Small intestine (tissue), 7 donors: ENCODE measurements at regions not wholly inside any gene's neighbourhood (a gene's known extent, or its start where the extent isn't known, plus 50 kb on each side); places are given as distances from the start of the nearest gene placed in this dataset.

ENCODE experiments used
- DNase-seq, 2 donors: peaks; one replicate each; pipeline versions ENCODE4 v3.0.0 to v3.0.0-alpha.2; 2013
- FAIRE-seq: peaks from 2 replicates; lab custom pipeline; 2012; peaks lifted over from hg19 to GRCh38; lab: Jason Lieb, UNC
- H3K27ac ChIP-seq, 3 donors: one replicate each; pipeline ENCODE4 v1.5.1; 2013; ENCODE audit warnings: low read length in 2 of 3, mild to moderate bottlenecking in 2 of 3, control low read depth in 1 of 3, inconsistent platforms in 1 of 3, low read depth in 1 of 3, moderate library complexity in 1 of 3
- H3K27me3 ChIP-seq, 3 donors: one replicate each; pipeline ENCODE4 v1.6.1; 2013; ENCODE audit warnings: low read length in 3 of 3, inconsistent platforms in 1 of 3; ENCODE audit not compliant: control insufficient read depth in 3 of 3, insufficient read depth in 3 of 3
- H3K36me3 ChIP-seq, 3 donors: one replicate each; pipeline ENCODE4 v1.6.1; 2013; ENCODE audit warnings: low read length in 3 of 3, inconsistent platforms in 1 of 3, low read depth in 1 of 3, mild to moderate bottlenecking in 1 of 3, moderate library complexity in 1 of 3; ENCODE audit not compliant: control insufficient read depth in 3 of 3, insufficient read depth in 2 of 3
- H3K4me1 ChIP-seq, 3 donors: one replicate each; pipeline ENCODE4 v1.6.1; 2013; ENCODE audit warnings: low read length in 2 of 3, inconsistent platforms in 1 of 3, low read depth in 1 of 3, mild to moderate bottlenecking in 1 of 3, moderate library complexity in 1 of 3; ENCODE audit not compliant: control insufficient read depth in 3 of 3, insufficient read depth in 2 of 3
- H3K4me3 ChIP-seq, 3 donors: one replicate each; pipeline ENCODE4 v1.5.1; 2013; ENCODE audit warnings: low read length in 3 of 3, control low read depth in 1 of 3, inconsistent platforms in 1 of 3, low read depth in 1 of 3, mild to moderate bottlenecking in 1 of 3, moderate library complexity in 1 of 3
- H3K9me3 ChIP-seq, 2 donors: one replicate each; pipeline ENCODE4 v1.6.1; 2013; ENCODE audit warnings: low read depth in 1 of 2, low read length in 1 of 2; ENCODE audit not compliant: control insufficient read depth in 2 of 2, insufficient read depth in 1 of 2
- WGBS, 3 donors: extraction: QIAGEN DNeasy Blood & Tissue Kit; methylation state at CpG; one replicate each; pipeline ENCODE4 v1.1.7; 2013; 5-methylcytosine and 5-hydroxymethylcytosine counted together
- donor health status: healthy with polysubstance abuse.
- donor health status: control.
- donor health status: control.
- donor health status: Bipolar disorder and iron deficiency.
- donor health status: healthy.

DNA sequence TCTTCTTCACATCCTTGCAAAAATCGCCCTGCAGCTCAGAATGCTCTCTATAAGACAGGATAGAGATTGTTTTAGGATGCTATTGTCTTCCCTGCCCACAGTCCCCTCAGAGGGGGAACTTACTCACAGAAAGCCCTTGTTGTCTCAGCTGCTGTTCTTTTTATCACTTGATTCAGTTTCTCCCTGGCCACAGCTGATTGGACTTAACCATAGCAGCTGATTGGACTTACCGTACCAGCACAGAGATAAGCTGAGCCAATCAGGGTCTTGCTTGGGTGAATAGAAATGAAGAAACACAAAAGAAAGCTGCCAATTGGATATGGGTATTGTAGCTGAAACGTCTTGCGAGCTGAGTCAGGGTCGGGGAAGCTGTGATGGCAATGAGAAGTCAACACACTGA lies 194.2 kb upstream of the MEX3C start:
- 73 to 83% (median 73%) methylated on average over 5 of the region's 5 CpGs for WGBS, 3 donors
- FAIRE-seq (no peak), DNase-seq (no peak)
- Histone ChIP-seq H3K27ac (no peak overlapping the region), H3K4me3 (no peak overlapping the region), H3K9me3 (no peaks in the 10 kb centered on the region), H3K27me3 (peaks cover 0 to 1% (median 0%) of the 10 kb centered on the region in 3 donors), H3K36me3 (no peaks in the 10 kb centered on the region), H3K4me1 (no peaks in the 10 kb centered on the region)

DNA sequence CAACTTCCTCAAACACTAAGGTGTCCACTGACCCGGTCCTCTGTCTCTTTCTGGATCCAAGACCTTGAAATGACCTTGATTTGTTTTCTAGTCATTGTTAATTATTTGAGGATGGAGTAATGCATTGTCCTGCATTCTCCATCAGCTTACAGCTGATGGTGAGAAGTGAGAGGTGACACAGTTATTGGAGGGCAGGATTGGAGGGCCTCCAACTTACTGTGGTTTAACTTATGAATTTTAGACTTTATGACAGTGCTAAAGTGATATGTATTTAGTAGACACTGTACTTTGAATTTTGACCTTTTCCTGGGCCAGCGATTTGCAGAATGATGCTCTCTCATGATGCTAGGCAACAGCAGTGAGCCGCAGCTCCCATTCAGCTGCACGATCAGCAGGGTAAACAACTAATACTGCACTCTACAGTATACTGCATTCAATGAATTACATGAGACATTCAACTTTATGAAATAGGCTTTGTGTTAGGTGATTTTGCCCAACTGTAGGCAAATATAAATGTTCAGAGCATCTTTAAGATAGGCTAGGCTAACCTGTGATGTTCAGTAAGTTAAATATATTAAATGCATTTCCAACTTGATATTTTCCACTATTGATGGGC lies 200.0 kb upstream of the MEX3C start:
- WGBS, 3 donors = 42 to 74% (median 53%) methylated on average over 4 of the region's 4 CpGs
- DNase-seq (peak in 1 of 2 donors; percentile 5), FAIRE-seq (no peak)
- H3K9me3 ChIP-seq = no peaks in the 10 kb centered on the region
- H3K27me3 ChIP-seq = peaks cover 0 to 1% (median 0%) of the 10 kb centered on the region in 3 donors
- H3K36me3 ChIP-seq = no peaks in the 10 kb centered on the region
- no peaks in the 10 kb centered on the region for H3K4me1 ChIP-seq
- H3K27ac ChIP-seq = no peak overlapping the region
- no peak overlapping the region for H3K4me3 ChIP-seq

DNA sequence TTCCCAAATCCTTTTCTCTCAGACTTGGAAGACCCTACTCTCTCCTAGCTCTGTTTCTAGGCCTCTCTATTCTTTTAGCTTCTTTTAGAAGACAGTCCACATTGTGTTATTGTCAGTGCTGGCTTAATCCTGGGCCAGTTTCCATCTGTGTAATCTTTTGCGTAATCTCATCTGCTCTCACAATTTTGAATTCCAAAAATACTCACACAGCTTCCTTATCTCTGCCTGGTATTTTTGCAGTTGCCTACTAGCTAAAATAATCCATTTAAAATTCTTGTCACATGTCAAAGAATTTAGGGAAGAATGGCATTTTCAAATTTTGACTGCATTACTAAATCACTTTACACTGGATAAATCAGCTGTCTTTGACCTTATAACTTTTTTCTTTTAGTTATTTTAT lies 200.6 kb upstream of the MEX3C start:
- H3K4me3 ChIP-seq = no peak overlapping the region
- no peaks in the 10 kb centered on the region for H3K36me3 ChIP-seq
- H3K9me3 ChIP-seq = no peaks in the 10 kb centered on the region
- WGBS, 3 donors = 82 to 98% (median 86%) methylated on average over 1 of the region's 1 CpG
- no peaks in the 10 kb centered on the region for H3K4me1 ChIP-seq
- DNase-seq (no peak), FAIRE-seq (no peak)
- H3K27me3 ChIP-seq = peaks cover 0 to 1% (median 0%) of the 10 kb centered on the region in 3 donors
- H3K27ac ChIP-seq = no peak overlapping the region

DNA sequence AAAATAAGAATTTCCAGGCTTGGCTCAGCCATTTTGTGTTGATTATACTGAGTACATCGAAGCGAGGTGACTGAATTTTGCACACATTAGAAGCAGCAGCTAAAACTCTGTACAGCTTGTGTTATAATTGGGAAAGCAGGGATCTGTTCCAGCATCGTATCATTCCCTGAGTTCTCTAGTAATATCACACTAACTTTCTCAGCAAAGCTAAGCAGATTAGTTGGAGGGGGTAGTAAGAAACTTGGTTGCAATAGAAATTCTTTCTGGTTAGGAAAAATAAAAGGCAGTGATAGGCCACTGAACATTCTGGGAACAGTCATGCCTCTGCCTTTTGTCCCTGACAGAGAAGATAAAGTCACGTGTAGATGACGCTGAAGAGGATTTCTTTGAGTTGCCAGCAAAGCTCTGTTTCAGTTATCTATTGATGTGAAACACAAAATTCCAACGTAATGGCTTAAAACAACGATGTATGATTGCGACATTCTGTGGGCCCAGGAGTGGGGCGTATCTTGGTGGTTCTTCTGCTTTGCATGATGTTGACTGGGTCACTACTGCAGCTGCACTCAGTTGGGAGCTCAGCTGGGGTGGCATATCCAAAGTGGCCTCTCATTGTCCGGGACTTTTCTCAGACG lies 202.1 kb upstream of the MEX3C start:
- no peak overlapping the region for H3K27ac ChIP-seq
- DNase-seq (no peak), FAIRE-seq (no peak)
- no peaks in the 10 kb centered on the region for H3K4me1 ChIP-seq
- H3K4me3 ChIP-seq = no peak overlapping the region
- no peaks in the 10 kb centered on the region for H3K36me3 ChIP-seq
- WGBS, 3 donors = 90 to 93% (median 90%) methylated on average over 11 of the region's 11 CpGs
- H3K9me3 ChIP-seq = no peaks in the 10 kb centered on the region
- H3K27me3 ChIP-seq = peaks cover 0 to 1% (median 0%) of the 10 kb centered on the region in 3 donors

DNA sequence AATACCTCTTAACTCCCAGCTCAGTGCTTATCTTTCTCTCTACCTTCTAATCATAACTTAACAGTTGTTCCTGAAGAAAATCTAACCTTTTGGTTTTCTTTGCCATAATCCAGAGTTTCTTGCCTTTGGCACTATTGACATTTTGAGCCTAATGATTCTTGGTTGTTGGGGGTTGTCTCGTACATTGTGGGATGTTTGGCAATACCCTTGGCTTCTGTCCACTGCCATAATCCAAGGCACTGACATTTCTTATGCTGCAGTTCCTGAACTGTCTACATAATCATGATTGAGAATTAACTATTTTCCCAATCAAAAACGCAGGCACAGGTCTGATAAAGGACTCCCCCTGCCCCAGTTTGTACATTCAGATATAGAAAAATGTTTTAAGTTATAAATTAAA lies 203.2 kb upstream of the MEX3C start:
- 32 to 63% (median 38%) methylated on average over 2 of the region's 2 CpGs for WGBS, 3 donors
- H3K36me3 ChIP-seq = no peaks in the 10 kb centered on the region
- FAIRE-seq = no peak

DNA sequence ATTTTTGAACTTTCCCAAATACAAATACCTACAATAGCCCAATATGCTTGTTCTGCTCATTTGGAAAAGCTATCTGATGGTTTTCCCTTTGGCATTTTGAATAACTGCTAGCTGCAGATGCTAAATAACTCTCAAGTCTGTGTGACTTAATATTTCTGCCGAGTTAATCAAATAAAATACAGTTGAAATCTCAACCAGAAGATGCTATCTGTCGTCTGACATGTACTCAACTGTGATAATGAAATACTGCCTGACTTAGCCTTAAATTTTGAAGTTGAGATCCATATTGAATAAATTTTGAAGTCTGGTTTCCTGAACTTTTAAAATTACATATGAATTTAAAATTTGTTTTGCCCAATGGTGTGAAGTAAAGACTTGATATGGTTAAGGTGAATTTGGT lies 204.4 kb upstream of the MEX3C start:
- no peaks in the 10 kb centered on the region for H3K36me3 ChIP-seq
- no peaks in the 10 kb centered on the region for H3K9me3 ChIP-seq
- FAIRE-seq (no peak), DNase-seq (no peak)
- no peaks in the 10 kb centered on the region for H3K4me1 ChIP-seq
- no peak overlapping the region for H3K27ac ChIP-seq
- no peaks in the 10 kb centered on the region for H3K27me3 ChIP-seq
- no peak overlapping the region for H3K4me3 ChIP-seq
- WGBS, 3 donors = 66 to 81% (median 75%) methylated on average over 2 of the region's 2 CpGs

More for the DNA sequence above, 203.2 kb upstream of the MEX3C start:
- Histone ChIP-seq H3K27ac (no peak overlapping the region), H3K27me3 (no peaks in the 10 kb centered on the region), H3K9me3 (no peaks in the 10 kb centered on the region), H3K4me1 (no peaks in the 10 kb centered on the region), H3K4me3 (no peak overlapping the region)
- DNase-seq = no peak

DNA sequence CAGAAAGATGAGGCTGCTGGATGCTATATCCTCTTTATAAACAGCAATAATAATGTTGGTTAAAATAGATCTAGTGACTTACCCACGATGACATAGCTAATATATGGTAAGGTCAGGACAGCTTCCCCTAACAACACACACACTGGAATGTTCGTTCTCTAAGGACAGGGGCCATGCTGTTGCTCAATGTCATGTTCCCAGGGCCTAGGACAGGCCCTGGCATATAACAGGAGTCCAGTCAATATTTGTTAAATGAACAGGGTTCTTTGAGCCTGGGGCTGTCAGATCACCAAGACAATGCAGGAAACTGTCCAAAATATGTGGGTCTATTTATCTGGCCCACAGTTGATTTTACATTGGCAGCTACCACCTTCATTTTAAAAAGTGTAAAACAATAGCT lies 207.1 kb upstream of the MEX3C start:
- Histone ChIP-seq H3K36me3 (no peaks in the 10 kb centered on the region), H3K27ac (no peak overlapping the region), H3K27me3 (no peaks in the 10 kb centered on the region), H3K4me3 (no peak overlapping the region), H3K9me3 (no peaks in the 10 kb centered on the region), H3K4me1 (no peaks in the 10 kb centered on the region)
- FAIRE-seq (no peak), DNase-seq (no peak)
- 71 to 74% (median 72%) methylated on average over 2 of the region's 2 CpGs for WGBS, 3 donors

DNA sequence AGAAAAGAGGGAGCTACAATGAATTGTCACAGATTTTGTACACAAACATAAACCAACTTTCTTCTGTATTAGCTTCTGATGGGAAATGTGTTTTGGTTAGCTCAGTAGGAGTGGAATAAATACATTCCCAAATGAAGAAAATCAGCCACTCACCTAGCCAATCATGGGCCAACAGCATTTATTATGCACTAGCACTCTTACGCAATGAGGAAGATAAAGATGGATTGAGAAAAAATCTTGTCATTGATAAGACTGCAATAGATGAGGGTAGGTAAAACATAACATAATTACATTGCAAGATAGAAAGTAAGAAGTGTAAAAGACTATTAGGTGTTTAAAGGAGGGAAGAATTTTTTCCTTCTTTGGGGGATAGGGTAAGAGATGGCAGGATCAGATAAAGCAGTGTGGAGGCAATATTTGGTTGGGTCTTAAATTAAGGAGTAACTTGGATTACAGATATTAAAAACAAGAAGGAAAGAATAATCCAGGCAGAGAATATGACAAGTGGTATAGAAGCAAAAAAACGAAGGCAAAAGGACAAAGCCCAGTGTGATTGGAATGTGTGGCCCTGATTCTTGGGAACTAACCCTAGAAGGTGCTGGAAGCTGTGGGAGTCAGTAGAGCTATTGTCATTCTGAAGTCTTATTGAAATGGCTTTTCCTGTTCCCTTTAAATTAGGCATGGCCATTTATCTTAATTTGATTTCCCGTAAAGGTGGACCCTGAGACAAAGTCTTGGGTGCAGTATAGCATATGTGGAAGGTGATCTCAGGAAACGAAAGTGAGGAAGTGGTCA lies 208.4 kb upstream of the MEX3C start:
- Histone ChIP-seq H3K27me3 (no peaks in the 10 kb centered on the region), H3K4me3 (no peak overlapping the region), H3K4me1 (no peaks in the 10 kb centered on the region), H3K27ac (no peak overlapping the region), H3K9me3 (no peaks in the 10 kb centered on the region), H3K36me3 (no peaks in the 10 kb centered on the region)
- FAIRE-seq (no peak), DNase-seq (no peak)
- 61 to 72% (median 68%) methylated on average over 4 of the region's 4 CpGs for WGBS, 3 donors
